ENCODE measurements at regions not wholly inside any gene's neighbourhood (a gene's known extent, or its start where the extent isn't known, plus 50 kb on each side); places are given as distances from the start of the nearest gene placed in this dataset.

GRCh38 chr4:114343015-114343414 lies 255.6 kb upstream of the UGT8 start:
- TF ChIP-seq, protein P1, sequence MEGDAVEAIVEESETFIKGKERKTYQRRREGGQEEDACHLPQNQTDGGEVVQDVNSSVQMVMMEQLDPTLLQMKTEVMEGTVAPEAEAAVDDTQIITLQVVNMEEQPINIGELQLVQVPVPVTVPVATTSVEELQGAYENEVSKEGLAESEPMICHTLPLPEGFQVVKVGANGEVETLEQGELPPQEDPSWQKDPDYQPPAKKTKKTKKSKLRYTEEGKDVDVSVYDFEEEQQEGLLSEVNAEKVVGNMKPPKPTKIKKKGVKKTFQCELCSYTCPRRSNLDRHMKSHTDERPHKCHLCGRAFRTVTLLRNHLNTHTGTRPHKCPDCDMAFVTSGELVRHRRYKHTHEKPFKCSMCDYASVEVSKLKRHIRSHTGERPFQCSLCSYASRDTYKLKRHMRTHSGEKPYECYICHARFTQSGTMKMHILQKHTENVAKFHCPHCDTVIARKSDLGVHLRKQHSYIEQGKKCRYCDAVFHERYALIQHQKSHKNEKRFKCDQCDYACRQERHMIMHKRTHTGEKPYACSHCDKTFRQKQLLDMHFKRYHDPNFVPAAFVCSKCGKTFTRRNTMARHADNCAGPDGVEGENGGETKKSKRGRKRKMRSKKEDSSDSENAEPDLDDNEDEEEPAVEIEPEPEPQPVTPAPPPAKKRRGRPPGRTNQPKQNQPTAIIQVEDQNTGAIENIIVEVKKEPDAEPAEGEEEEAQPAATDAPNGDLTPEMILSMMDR (IDR thresholded peaks at IDR 0.05): no peak
- TF ChIP-seq MYBL2 (CRISPR knock-in tag; IDR thresholded peaks at IDR 0.05) (no peak), FOXJ3 (CRISPR knock-in tag; IDR thresholded peaks at IDR 0.05; ENCODE audit: borderline replicate concordance) (no peak), KAT7 (CRISPR knock-in tag; IDR thresholded peaks at IDR 0.05; ENCODE audit: borderline replicate concordance) (no peak), CREM (CRISPR knock-in tag; IDR thresholded peaks at IDR 0.05) (no peak), CBFB (CRISPR knock-in tag; IDR thresholded peaks at IDR 0.05; ENCODE audit: low read depth) (no peak), ATF2 (CRISPR knock-in tag; IDR thresholded peaks at IDR 0.05; ENCODE audit: borderline replicate concordance, low read depth) (no peak), GRHL2 (CRISPR knock-in tag; IDR thresholded peaks at IDR 0.05; ENCODE audit: insufficient replicate concordance, severe bottlenecking) (no peak), ZSCAN18 (CRISPR knock-in tag; IDR thresholded peaks at IDR 0.05) (no peak), E2F5 (CRISPR knock-in tag; IDR thresholded peaks at IDR 0.05) (no peak), ZNF423 (CRISPR knock-in tag; IDR thresholded peaks at IDR 0.05) (no peak), ELF4 (CRISPR knock-in tag; IDR thresholded peaks at IDR 0.05; ENCODE audit: low read depth) (no peak), NR3C1 (CRISPR knock-in tag; conservative IDR thresholded peaks at IDR 0.05; ENCODE audit: low read depth) (no peak)
- TF ChIP-seq, protein P2, sequence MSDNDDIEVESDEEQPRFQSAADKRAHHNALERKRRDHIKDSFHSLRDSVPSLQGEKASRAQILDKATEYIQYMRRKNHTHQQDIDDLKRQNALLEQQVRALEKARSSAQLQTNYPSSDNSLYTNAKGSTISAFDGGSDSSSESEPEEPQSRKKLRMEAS (CRISPR knock-in tag; IDR thresholded peaks at IDR 0.05): no peak

Data from WTC11 (cell line).